ENCODE measurements at regions not wholly inside any gene's neighbourhood (a gene's known extent, or its start where the extent isn't known, plus 50 kb on each side); places are given as distances from the start of the nearest gene placed in this dataset.

- Histone ChIP-seq H3K14ac (ENCODE audit: low read length) (no peak overlapping the region), H3K79me2 (ENCODE audit: control insufficient read depth, insufficient read depth, low read length, poor library complexity) (no peaks in the 10 kb centered on the region), H3K9me3 (ENCODE audit: insufficient read depth, low read depth, low read length) (no peaks in the 10 kb centered on the region), H3K18ac (ENCODE audit: low read length) (no peak overlapping the region), H4K12ac (ENCODE audit: low read depth, low read length) (no peak overlapping the region), H2AFZ (ENCODE audit: insufficient read depth, low read length, poor library complexity) (no peak overlapping the region), H4K91ac (ENCODE audit: low read depth, low read length) (no peak overlapping the region), H3K4me1 (ENCODE audit: control insufficient read depth in 1 of 2, insufficient read depth in 2 of 2, low read length in 2 of 2) (no peaks in the 10 kb centered on the region), H2BK12ac (ENCODE audit: low read length) (no peak overlapping the region), H3K4me2 (ENCODE audit: low read length) (no peak overlapping the region), H2BK120ac (ENCODE audit: insufficient read depth, low read length, poor library complexity) (no peak overlapping the region), H3K4me3 (ENCODE audit: low read depth, low read length) (no peak overlapping the region), H3K36me3 (ENCODE audit: control insufficient read depth in 1 of 2, insufficient read depth in 2 of 2, low read length in 2 of 2) (no peaks in the 10 kb centered on the region), H3K4ac (ENCODE audit: low read depth, low read length) (no peak overlapping the region), H4K8ac (ENCODE audit: low read depth, low read length) (no peak overlapping the region), H3K9ac (ENCODE audit: low read length) (no peak overlapping the region), H3K27me3 (ENCODE audit: insufficient read depth, low read length) (no peaks in the 10 kb centered on the region), H3K79me1 (ENCODE audit: low read length) (no peaks in the 10 kb centered on the region), H2BK5ac (ENCODE audit: low read depth, low read length, poor library complexity) (no peak overlapping the region), H3K27ac (ENCODE audit: low read depth, low read length) (no peak overlapping the region), H2AK5ac (ENCODE audit: low read length) (no peak overlapping the region), H3K23ac (ENCODE audit: low read length) (no peak overlapping the region)
- no peak for DNase-seq
- no CpG with 5 or more reads among the region's 8 CpGs for WGBS (ENCODE audit: extremely low coverage, insufficient coverage, insufficient read length)
Measured at GRCh38 chr2:45084361-45085020, 75.2 kb upstream of the SIX2 start.

- no peak overlapping the region for H3K18ac ChIP-seq (ENCODE audit: low read length)
- H3K79me1 ChIP-seq (ENCODE audit: low read length), result no peaks in the 10 kb centered on the region
- no peak overlapping the region for H3K14ac ChIP-seq (ENCODE audit: low read length)
- no peak overlapping the region for H3K4me2 ChIP-seq (ENCODE audit: low read length)
- H4K8ac ChIP-seq (ENCODE audit: low read depth, low read length), result no peak overlapping the region
- WGBS (ENCODE audit: extremely low coverage, insufficient coverage, insufficient read length), result no CpG with 5 or more reads among the region's 4 CpGs
- no peak overlapping the region for H4K12ac ChIP-seq (ENCODE audit: low read depth, low read length)
- no peak overlapping the region for H2AK5ac ChIP-seq (ENCODE audit: low read length)
- no peaks in the 10 kb centered on the region for H3K9me3 ChIP-seq (ENCODE audit: insufficient read depth, low read depth, low read length)
- H3K36me3 ChIP-seq (ENCODE audit: control insufficient read depth in 1 of 2, insufficient read depth in 2 of 2, low read length in 2 of 2), result no peaks in the 10 kb centered on the region
- H3K4ac ChIP-seq (ENCODE audit: low read depth, low read length), result no peak overlapping the region
- no peak overlapping the region for H2BK12ac ChIP-seq (ENCODE audit: low read length)
- no peak overlapping the region for H4K91ac ChIP-seq (ENCODE audit: low read depth, low read length)
- H2AFZ ChIP-seq (ENCODE audit: insufficient read depth, low read length, poor library complexity), result no peak overlapping the region
- H2BK120ac ChIP-seq (ENCODE audit: insufficient read depth, low read length, poor library complexity), result no peak overlapping the region
- H3K4me1 ChIP-seq (ENCODE audit: control insufficient read depth in 1 of 2, insufficient read depth in 2 of 2, low read length in 2 of 2), result no peaks in the 10 kb centered on the region
- H3K23ac ChIP-seq (ENCODE audit: low read length), result no peak overlapping the region
- no peak overlapping the region for H3K9ac ChIP-seq (ENCODE audit: low read length)
- no peak overlapping the region for H2BK5ac ChIP-seq (ENCODE audit: low read depth, low read length, poor library complexity)
- H3K79me2 ChIP-seq (ENCODE audit: control insufficient read depth, insufficient read depth, low read length, poor library complexity), result no peaks in the 10 kb centered on the region
- DNase-seq, result no peak
- no peak overlapping the region for H3K4me3 ChIP-seq (ENCODE audit: low read depth, low read length)
- H3K27ac ChIP-seq (ENCODE audit: low read depth, low read length), result no peak overlapping the region
- no peaks in the 10 kb centered on the region for H3K27me3 ChIP-seq (ENCODE audit: insufficient read depth, low read length)
Measured at GRCh38 chr2:45083175-45083574, 73.9 kb upstream of the SIX2 start.

GRCh38 chr2:45074713-45075112 lies 65.5 kb upstream of the SIX2 start:
- no CpG with 5 or more reads among the region's 4 CpGs for WGBS (ENCODE audit: extremely low coverage, insufficient coverage, insufficient read length)
- H2AFZ ChIP-seq (ENCODE audit: insufficient read depth, low read length, poor library complexity), result no peak overlapping the region
- no peak overlapping the region for H3K23ac ChIP-seq (ENCODE audit: low read length)
- H3K9ac ChIP-seq (ENCODE audit: low read length), result no peak overlapping the region
- no peak for DNase-seq
- no peak overlapping the region for H2BK5ac ChIP-seq (ENCODE audit: low read depth, low read length, poor library complexity)
- H4K91ac ChIP-seq (ENCODE audit: low read depth, low read length), result no peak overlapping the region
- no peak overlapping the region for H2BK12ac ChIP-seq (ENCODE audit: low read length)
- H3K4me2 ChIP-seq (ENCODE audit: low read length), result no peak overlapping the region
- H3K18ac ChIP-seq (ENCODE audit: low read length), result no peak overlapping the region
- H3K27me3 ChIP-seq (ENCODE audit: insufficient read depth, low read length), result no peaks in the 10 kb centered on the region
- no peak overlapping the region for H4K8ac ChIP-seq (ENCODE audit: low read depth, low read length)
- no peak overlapping the region for H3K4ac ChIP-seq (ENCODE audit: low read depth, low read length)
- H3K79me2 ChIP-seq (ENCODE audit: control insufficient read depth, insufficient read depth, low read length, poor library complexity), result no peaks in the 10 kb centered on the region
- no peaks in the 10 kb centered on the region for H3K79me1 ChIP-seq (ENCODE audit: low read length)
- no peak overlapping the region for H2BK120ac ChIP-seq (ENCODE audit: insufficient read depth, low read length, poor library complexity)
- no peak overlapping the region for H3K14ac ChIP-seq (ENCODE audit: low read length)
- no peaks in the 10 kb centered on the region for H3K4me1 ChIP-seq (ENCODE audit: control insufficient read depth in 1 of 2, insufficient read depth in 2 of 2, low read length in 2 of 2)
- H3K36me3 ChIP-seq (ENCODE audit: control insufficient read depth in 1 of 2, insufficient read depth in 2 of 2, low read length in 2 of 2), result no peaks in the 10 kb centered on the region
- H4K12ac ChIP-seq (ENCODE audit: low read depth, low read length), result no peak overlapping the region
- H3K4me3 ChIP-seq (ENCODE audit: low read depth, low read length), result no peak overlapping the region
- H3K9me3 ChIP-seq (ENCODE audit: insufficient read depth, low read depth, low read length), result no peaks in the 10 kb centered on the region
- H3K27ac ChIP-seq (ENCODE audit: low read depth, low read length), result no peak overlapping the region
- H2AK5ac ChIP-seq (ENCODE audit: low read length), result no peak overlapping the region

GRCh38 chr2:45072862-45073237 lies 63.6 kb upstream of the SIX2 start:
- Histone ChIP-seq H3K27ac (ENCODE audit: low read depth, low read length) (no peak overlapping the region), H3K79me1 (ENCODE audit: low read length) (no peaks in the 10 kb centered on the region), H3K4me1 (ENCODE audit: control insufficient read depth in 1 of 2, insufficient read depth in 2 of 2, low read length in 2 of 2) (no peaks in the 10 kb centered on the region), H3K18ac (ENCODE audit: low read length) (no peak overlapping the region), H2AFZ (ENCODE audit: insufficient read depth, low read length, poor library complexity) (no peak overlapping the region), H3K14ac (ENCODE audit: low read length) (no peak overlapping the region), H2AK5ac (ENCODE audit: low read length) (no peak overlapping the region), H2BK120ac (ENCODE audit: insufficient read depth, low read length, poor library complexity) (no peak overlapping the region), H4K12ac (ENCODE audit: low read depth, low read length) (no peak overlapping the region), H3K9ac (ENCODE audit: low read length) (no peak overlapping the region), H4K8ac (ENCODE audit: low read depth, low read length) (no peak overlapping the region), H2BK12ac (ENCODE audit: low read length) (no peak overlapping the region), H3K4me2 (ENCODE audit: low read length) (no peak overlapping the region), H3K4me3 (ENCODE audit: low read depth, low read length) (no peak overlapping the region), H3K27me3 (ENCODE audit: insufficient read depth, low read length) (no peaks in the 10 kb centered on the region), H3K9me3 (ENCODE audit: insufficient read depth, low read depth, low read length) (peaks cover 3% of the 10 kb centered on the region), H3K79me2 (ENCODE audit: control insufficient read depth, insufficient read depth, low read length, poor library complexity) (no peaks in the 10 kb centered on the region), H4K91ac (ENCODE audit: low read depth, low read length) (no peak overlapping the region), H3K36me3 (ENCODE audit: control insufficient read depth in 1 of 2, insufficient read depth in 2 of 2, low read length in 2 of 2) (no peaks in the 10 kb centered on the region), H2BK5ac (ENCODE audit: low read depth, low read length, poor library complexity) (no peak overlapping the region), H3K23ac (ENCODE audit: low read length) (no peak overlapping the region), H3K4ac (ENCODE audit: low read depth, low read length) (no peak overlapping the region)
- WGBS (ENCODE audit: extremely low coverage, insufficient coverage, insufficient read length), result no CpG with 5 or more reads among the region's 8 CpGs
- no peak for DNase-seq

Measured in trophoblast cell (in vitro differentiated cells and primary cell).